SK-N-SH (cell line): ENCODE measurements at regions not wholly inside any gene's neighbourhood (a gene's known extent, or its start where the extent isn't known, plus 50 kb on each side); places are given as distances from the start of the nearest gene placed in this dataset.

Source experiments
- CTCF ChIA-PET: fragments of 300-600, 350-600 bp; formaldehyde crosslinking; extraction: SDS; loops from one replicate; lab custom pipeline; 2021; lab: Yijun Ruan, JAX
- POLR2A ChIA-PET: fragments of 350-600 bp; sonication (Branson Sonifier 250); formaldehyde crosslinking; extraction: SDS; loops from one replicate; lab custom pipeline; 2020; ENCODE audit warnings: antibody characterized with exemption, inconsistent platforms; lab: Yijun Ruan, JAX
- DNase-seq: peaks from one replicate; pipeline ENCODE4 v3.0.0; 2012
- H2AFZ ChIP-seq: fragments of 200-600 bp; sonication (generic); 2 replicates; pipeline ENCODE4 v1.8.1; 2016; ENCODE audit warnings: antibody characterized with exemption, mild to moderate bottlenecking, low read depth
- H3F3A ChIP-seq: fragments of 200-600 bp; sonication (generic); replicated peaks from 2 replicates; pipeline ENCODE3; 2016; ENCODE audit warnings: antibody characterized with exemption, mild to moderate bottlenecking; ENCODE audit not compliant: insufficient read depth
- H3K27ac ChIP-seq, 2 experiments: fragments of 200-500 bp in 1 of 2; fragments of 200-600 bp in 1 of 2; sonication (Bioruptor generic) in 1 of 2; sonication (generic), shearing (Covaris generic) in 1 of 2; 2 replicates each; pipeline versions ENCODE4 v1.5.1 to v1.6.1; 2014 to 2016; ENCODE audit warnings: low read depth in 2 of 2, inconsistent platforms in 1 of 2, low read length in 1 of 2, mild to moderate bottlenecking in 1 of 2, mixed read lengths in 1 of 2
- H3K27me3 ChIP-seq: fragments of 200-600 bp; sonication (generic), shearing (Covaris generic); 2 replicates; pipeline ENCODE4 v1.6.1; 2016; ENCODE audit warnings: mixed run types; ENCODE audit not compliant: insufficient read depth
- H3K36me3 ChIP-seq, 2 experiments: fragments of 200-500 bp in 1 of 2; fragments of 200-600 bp in 1 of 2; sonication (Bioruptor generic) in 1 of 2; sonication (generic) in 1 of 2; replicated peaks in 1 of 2; 2 replicates each; pipeline versions ENCODE3 to v1.5.1; 2014 to 2016; ENCODE audit warnings: low read length in 1 of 2, mild to moderate bottlenecking in 1 of 2; ENCODE audit not compliant: insufficient read depth in 2 of 2, control insufficient read depth in 1 of 2
- H3K4me1 ChIP-seq, 2 experiments: fragments of 200-500 bp in 1 of 2; fragments of 200-600 bp in 1 of 2; sonication (Bioruptor generic) in 1 of 2; sonication (generic), shearing (Covaris generic) in 1 of 2; 2 replicates each; pipeline versions ENCODE4 v1.5.1 to v1.6.1; 2014 to 2016; ENCODE audit warnings: low read depth in 1 of 2, low read length in 1 of 2, mixed run types in 1 of 2; ENCODE audit not compliant: insufficient read depth in 2 of 2, control insufficient read depth in 1 of 2
- H3K4me2 ChIP-seq: fragments of 200-600 bp; sonication (generic), shearing (Covaris generic); 2 replicates; pipeline ENCODE4 v1.6.1; 2017; ENCODE audit warnings: mixed run types
- H3K4me3 ChIP-seq, 2 experiments: fragments of 200-500 bp in 1 of 2; fragments of 200-600 bp in 1 of 2; sonication (Bioruptor generic) in 1 of 2; sonication (generic), shearing (Covaris generic) in 1 of 2; 2 replicates each; pipeline versions ENCODE4 v1.5.1 to v1.8.1; 2014 to 2016; ENCODE audit warnings: low read depth in 2 of 2, inconsistent platforms in 1 of 2, low read length in 1 of 2, mild to moderate bottlenecking in 1 of 2, mixed read lengths in 1 of 2, moderate library complexity in 1 of 2
- H3K79me2 ChIP-seq: fragments of 200-600 bp; sonication (generic); 2 replicates; pipeline ENCODE4 v1.8.1; 2017; ENCODE audit warnings: mild to moderate bottlenecking; ENCODE audit not compliant: insufficient read depth
- H3K9ac ChIP-seq: fragments of 200-600 bp; sonication (generic); 2 replicates; pipeline ENCODE4 v1.6.1; 2017; ENCODE audit warnings: mixed run types
- H3K9me2 ChIP-seq: fragments of 200-600 bp; sonication (generic); 2 replicates; pipeline ENCODE4 v1.6.1; 2017; ENCODE audit warnings: mixed run types
- H3K9me3 ChIP-seq: fragments of 200-600 bp; sonication (generic); 2 replicates; pipeline ENCODE4 v1.6.1; 2017; ENCODE audit warnings: mixed run types, mild to moderate bottlenecking, moderate library complexity
- H4K20me1 ChIP-seq: fragments of 200-600 bp; sonication (generic); 2 replicates; pipeline ENCODE4 v1.6.1; 2017; ENCODE audit warnings: mild to moderate bottlenecking, mixed run types; ENCODE audit not compliant: insufficient read depth
- CTCF ChIP-seq: fragments of 200-600 bp; sonication (generic); IDR thresholded peaks from 2 replicates; pipeline ENCODE4 v1.6.1; 2017; ENCODE audit warnings: antibody characterized with exemption, mild to moderate bottlenecking, moderate library complexity
- ELF1 ChIP-seq: IDR thresholded peaks from 2 replicates; pipeline ENCODE4 v1.4.0; 2012
- EP300 ChIP-seq, 2 experiments: IDR thresholded peaks; 2 replicates each; pipeline versions ENCODE4 v1.4.0 to v1.6.1; 2012; ENCODE audit warnings: borderline replicate concordance in 1 of 2, low read depth in 1 of 2, low read length in 1 of 2
- EZH2phosphoT487 ChIP-seq: fragments of 200-600 bp; sonication (generic); IDR thresholded peaks from 2 replicates; pipeline ENCODE4 v1.6.1; 2017; ENCODE audit warnings: low read depth, mixed run types, mild to moderate bottlenecking, antibody characterized with exemption, moderate library complexity, borderline replicate concordance
- FOSL2 ChIP-seq: IDR thresholded peaks from 2 replicates; pipeline ENCODE4 v1.4.0; 2012; ENCODE audit warnings: low read depth, mild to moderate bottlenecking, moderate library complexity, borderline replicate concordance
- FOXJ3 ChIP-seq: sonication (generic); formaldehyde crosslinking; IDR thresholded peaks from 2 replicates; pipeline ENCODE4 v1.5.1; 2020; ENCODE audit warnings: mild to moderate bottlenecking, missing genetic modification reagents
- FOXM1 ChIP-seq: IDR thresholded peaks from 2 replicates; pipeline ENCODE4 v1.4.0; 2012; ENCODE audit warnings: low read depth, mild to moderate bottlenecking
- GABPA ChIP-seq: IDR thresholded peaks from 2 replicates; pipeline ENCODE4 v1.4.0; 2012; ENCODE audit warnings: low read depth, mild to moderate bottlenecking
- GATA2 ChIP-seq: sonication (generic); formaldehyde crosslinking; IDR thresholded peaks from 2 replicates; pipeline ENCODE4 v1.5.0; 2020; ENCODE audit warnings: mild to moderate bottlenecking, missing genetic modification reagents
- IRF3 ChIP-seq: fragments of 150-350 bp; IDR thresholded peaks from 2 replicates; pipeline ENCODE4 v1.6.1; 2016; ENCODE audit warnings: mild to moderate bottlenecking, low read depth, low read length
- JUND ChIP-seq: IDR thresholded peaks from 2 replicates; pipeline ENCODE4 v1.4.0; 2012
- MAX ChIP-seq: IDR thresholded peaks from 2 replicates; pipeline ENCODE4 v1.4.0; 2012; ENCODE audit warnings: low read depth
- MEF2A ChIP-seq: IDR thresholded peaks from 2 replicates; pipeline ENCODE4 v1.4.0; 2012; ENCODE audit warnings: low read depth, borderline replicate concordance
- MXI1 ChIP-seq: IDR thresholded peaks from 2 replicates; pipeline ENCODE4 v1.6.1; 2012; ENCODE audit warnings: mild to moderate bottlenecking, low read depth, low read length, improper control_type of control experiment
- NRF1 ChIP-seq: IDR thresholded peaks from 2 replicates; pipeline ENCODE4 v1.6.1; 2012; ENCODE audit warnings: low read depth, mild to moderate bottlenecking, low read length
- RFX5 ChIP-seq: IDR thresholded peaks from 2 replicates; pipeline ENCODE4 v1.6.1; 2012; ENCODE audit warnings: mild to moderate bottlenecking, improper control_type of control experiment, low read length
- RXRA ChIP-seq: IDR thresholded peaks from 2 replicates; pipeline ENCODE4 v1.4.0; 2012; ENCODE audit warnings: low read depth, mild to moderate bottlenecking, borderline replicate concordance
- SIN3A ChIP-seq: IDR thresholded peaks from 2 replicates; pipeline ENCODE4 v1.6.1; 2012; ENCODE audit warnings: low read depth, mild to moderate bottlenecking, low read length, moderate library complexity, borderline replicate concordance
- SMC3 ChIP-seq: IDR thresholded peaks from 2 replicates; pipeline ENCODE4 v1.6.1; 2012; ENCODE audit warnings: low read depth, low read length, improper control_type of control experiment
- TAF1 ChIP-seq: IDR thresholded peaks from 2 replicates; pipeline ENCODE4 v1.6.1; 2012; ENCODE audit warnings: low read depth, mild to moderate bottlenecking, low read length, moderate library complexity, borderline replicate concordance
- TEAD4 ChIP-seq: IDR thresholded peaks from 2 replicates; pipeline ENCODE4 v1.4.0; 2012; ENCODE audit warnings: mild to moderate bottlenecking, borderline replicate concordance; ENCODE audit not compliant: insufficient read depth
- USF1 ChIP-seq: IDR thresholded peaks from 2 replicates; pipeline ENCODE4 v1.4.0; 2012; ENCODE audit warnings: low read depth, borderline replicate concordance
- USF2 ChIP-seq: fragments of 150-350 bp; IDR thresholded peaks from 2 replicates; pipeline ENCODE4 v1.6.1; 2017; ENCODE audit warnings: antibody characterized with exemption, low read length, low read depth, borderline replicate concordance
- ZBTB33 ChIP-seq: IDR thresholded peaks from 2 replicates; pipeline ENCODE4 v1.4.0; 2012; ENCODE audit warnings: low read depth, borderline replicate concordance
- WGBS: methylation state at CpG from one replicate; pipeline ENCODE4 v1.1.6; 2017; ENCODE audit warnings: low lambda C conversion rate; 5-methylcytosine and 5-hydroxymethylcytosine counted together

GRCh38 chr1:47532921-47533792 lies 95.3 kb downstream of the FOXD2 start:
- Histone ChIP-seq H3K79me2 (no peaks in the 10 kb centered on the region), H2AFZ (peak overlapping the region; percentile 86; the same call in 1 of the 2 replicates), H3K4me3 (peak overlapping the region; percentile 40 to 62), H3K27me3 (0 out of 2 replicates have a peak, but pooled peaks cover 11% of the 10 kb centered on the region), H3K9me2 (no peaks in the 10 kb centered on the region), H3F3A (no peaks in the 10 kb centered on the region), H3K4me1 (peaks cover 5 to 14% of the 10 kb centered on the region in 2 experiments; a peak in 2 of 4 replicates), H4K20me1 (no peaks in the 10 kb centered on the region), H3K9me3 (peaks cover 13% of the 10 kb centered on the region; the same call in 1 of the 2 replicates), H3K9ac (no peak overlapping the region; the same call in 1 of the 2 replicates), H3K27ac (peak overlapping the region in 1 of 2 experiments; percentile 4; a peak in 1 of 4 replicates), H3K4me2 (peak overlapping the region; percentile 82), H3K36me3 (no peaks in the 10 kb centered on the region)
- ChIA-PET POLR2A (no interaction called here), CTCF (interaction anchor here (0.6 to 5.0 kb wide), 10 partner anchors 44 to 194 kb away, joined by 3 to 24 read pairs (median 3); no protein-coding TSS in a partner anchor)
- WGBS = 8% methylated on average over 54 of the region's 54 CpGs
- peak; percentile 89 for DNase-seq
- TF ChIP-seq JUND (0 out of 2 replicates have a peak, but pooled peaks have one; percentile 34), ZBTB33 (no peak), USF2 (no peak), TEAD4 (peak; percentile 72; the same call in 1 of the 2 replicates), MXI1 (peak; percentile 84), RXRA (no peak), EP300 (IDR thresholded peaks at IDR 0.05; ENCODE audit: borderline replicate concordance in 1 of 2, low read depth in 1 of 2, low read length in 1 of 2) (peak; percentile 50 to 83; a peak in 3 of 4 replicates), EZH2phosphoT487 (no peak), IRF3 (no peak), CTCF (no peak), TAF1 (no peak), USF1 (no peak), GATA2 (CRISPR knock-in tag) (peak; percentile 94), FOXM1 (no peak), MAX (peak; percentile 87), ELF1 (no peak), RFX5 (no peak), MEF2A (no peak), FOSL2 (no peak), FOXJ3 (CRISPR knock-in tag) (peak; percentile 78), SMC3 (no peak), SIN3A (no peak), NRF1 (no peak), GABPA (no peak)
